ENCODE measurements at regions not wholly inside any gene's neighbourhood (a gene's known extent, or its start where the extent isn't known, plus 50 kb on each side); places are given as distances from the start of the nearest gene placed in this dataset.
A peak's percentile ranks its signal among the peaks of the same experiment; 100 is the strongest.

- Histone ChIP-seq H3K4me3 (no peak overlapping the region), H3K4me1 (replicated peaks in 1 of 2) (no peaks in the 10 kb centered on the region), H3K27ac (no peak overlapping the region)
- in situ Hi-C loops (cut with MboI; ENCODE audit: low pct_unique_long_range_greater_than_20kb in 2 of 9, low sequenced_read_pairs in 9 of 9, unreplicated experiment in 9 of 9), result no loop called here
- ATAC-seq (replicated peaks in 6 of 8), result no peak
- WGBS, 10 experiments, result 29 to 100% (median 80%) methylated on average over 1 of the region's 1 CpG; no CpG with 5 or more reads in 3 of the 10 experiments
Measured at GRCh38 chr6:56407883-56408410, 160.6 kb upstream of the COL21A1 start.

DNA sequence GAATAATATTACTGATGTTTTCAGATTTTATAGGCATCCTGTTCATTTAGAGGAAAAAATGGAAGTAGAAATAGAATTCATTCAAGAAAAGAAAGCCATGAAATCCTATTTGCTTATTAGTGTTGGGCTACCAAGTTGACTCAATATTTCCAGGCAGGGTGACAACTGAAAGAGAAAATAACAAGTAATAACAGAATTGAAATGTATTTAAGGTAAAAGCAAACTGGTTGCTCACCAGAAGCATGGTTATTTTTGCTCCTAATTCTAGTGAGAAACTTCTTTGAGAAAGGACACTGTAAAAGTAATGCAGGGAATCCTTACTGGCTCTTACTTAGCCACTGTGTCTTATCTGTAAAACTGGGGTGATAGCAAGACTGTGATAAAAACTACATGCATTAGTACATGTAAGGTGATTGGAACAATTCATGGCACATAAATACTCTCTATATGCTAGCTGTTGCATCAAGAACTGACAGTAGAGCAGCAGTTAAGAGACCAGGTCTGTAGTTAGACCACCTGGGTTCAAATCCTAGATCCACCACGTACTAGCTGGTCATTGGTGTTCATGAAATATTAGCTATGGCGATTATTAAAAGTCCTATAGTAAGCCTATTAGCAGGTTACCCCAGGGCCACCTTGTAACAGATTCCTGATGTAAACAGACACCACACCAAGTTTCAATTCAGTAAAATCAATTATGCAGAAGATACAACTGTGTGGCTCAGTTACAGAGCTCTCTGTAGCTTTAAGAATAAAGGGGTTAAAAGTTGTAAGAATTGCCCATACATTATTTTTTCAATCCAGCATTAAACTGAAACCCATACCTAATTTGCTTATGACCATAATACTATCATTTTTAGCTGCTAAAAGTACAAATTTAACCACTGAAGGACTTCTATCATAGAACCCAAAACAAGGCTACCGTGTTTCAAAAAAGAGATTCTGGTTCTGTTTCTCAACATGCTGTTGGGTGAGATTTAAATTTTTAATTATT lies 159.2 kb upstream of the COL21A1 start:
- no peak for ATAC-seq (replicated peaks in 6 of 8)
- in situ Hi-C loops (cut with MboI; ENCODE audit: low pct_unique_long_range_greater_than_20kb in 2 of 9, low sequenced_read_pairs in 9 of 9, unreplicated experiment in 9 of 9), result no loop called here
- Histone ChIP-seq H3K27ac (no peak overlapping the region), H3K4me3 (no peak overlapping the region), H3K4me1 (replicated peaks in 1 of 2) (no peaks in the 10 kb centered on the region)
- WGBS, 10 experiments, result 78 to 100% (median 94%) methylated on average over 1 to 3 of the region's 3 CpGs; no CpG with 5 or more reads in 1 of the 10 experiments

DNA sequence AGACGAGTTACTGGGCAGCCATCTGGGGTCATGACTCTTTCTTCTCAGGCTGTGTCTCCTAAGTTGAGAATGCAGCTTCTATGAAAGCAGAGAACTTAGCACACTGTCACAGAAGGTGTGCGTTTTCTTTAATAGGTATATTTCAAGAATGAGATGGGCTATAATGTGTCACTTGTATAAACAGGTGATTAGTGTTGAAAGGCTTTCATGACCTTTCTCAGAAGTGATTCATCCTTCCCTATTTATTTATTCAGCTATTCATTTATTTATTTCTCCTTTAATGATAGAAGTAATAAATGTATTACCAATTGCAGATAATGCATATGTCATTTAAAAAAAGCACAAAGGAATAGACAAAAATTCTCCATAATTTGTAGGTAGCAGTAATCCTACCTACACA lies 157.2 kb upstream of the COL21A1 start:
- 60 to 100% (median 81%) methylated on average over 1 to 2 of the region's 2 CpGs; no CpG with 5 or more reads in 3 of the 10 experiments for WGBS, 10 experiments
- H3K4me3 ChIP-seq, result no peak overlapping the region
- H3K27ac ChIP-seq, result no peak overlapping the region
- H3K4me1 ChIP-seq (replicated peaks in 1 of 2), result no peaks in the 10 kb centered on the region
- in situ Hi-C loops (cut with MboI; ENCODE audit: low pct_unique_long_range_greater_than_20kb in 2 of 9, low sequenced_read_pairs in 9 of 9, unreplicated experiment in 9 of 9), result no loop called here
- no peak for ATAC-seq (replicated peaks in 6 of 8)

- Histone ChIP-seq H3K4me1 (replicated peaks in 1 of 2) (no peaks in the 10 kb centered on the region), H3K27ac (no peak overlapping the region), H3K4me3 (no peak overlapping the region)
- ATAC-seq (replicated peaks in 6 of 8), result no peak
- WGBS, 10 experiments, result 0 to 100% (median 90%) methylated on average over 1 to 2 of the region's 2 CpGs; no CpG with 5 or more reads in 2 of the 10 experiments
- in situ Hi-C loops (cut with MboI; ENCODE audit: low pct_unique_long_range_greater_than_20kb in 2 of 9, low sequenced_read_pairs in 9 of 9, unreplicated experiment in 9 of 9), result no loop called here
Measured at GRCh38 chr6:56403745-56404144, 156.4 kb upstream of the COL21A1 start.

DNA sequence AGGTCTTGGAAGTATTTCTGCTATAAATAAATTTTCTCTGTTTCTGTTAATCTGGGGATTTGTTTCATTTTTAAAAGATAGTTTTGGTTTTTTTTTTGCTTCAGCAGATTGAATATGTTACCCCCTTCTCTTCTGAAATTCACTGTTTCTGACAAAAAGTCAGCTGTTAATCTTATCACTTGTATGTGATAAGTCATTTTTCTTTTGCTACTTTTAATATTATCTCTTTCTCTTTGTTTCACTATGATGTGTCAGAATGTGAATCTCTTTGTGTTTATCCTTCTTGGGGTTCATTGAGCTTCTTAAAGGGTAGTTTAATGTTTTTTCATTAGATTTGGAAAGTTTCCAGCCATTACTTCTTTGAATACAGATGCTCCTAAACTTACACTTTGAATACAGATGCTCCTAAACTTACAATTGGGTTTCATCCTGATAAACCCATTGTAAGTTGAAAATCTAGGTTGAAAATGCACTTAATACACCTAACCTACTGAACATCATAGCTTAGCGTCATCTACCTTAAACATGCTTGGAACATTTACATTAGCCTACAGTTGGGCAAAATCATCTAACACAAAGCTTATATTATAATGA lies 154.2 kb upstream of the COL21A1 start:
- WGBS, 10 experiments, result 80 to 100% (median 100%) methylated on average over 1 of the region's 1 CpG; no CpG with 5 or more reads in 2 of the 10 experiments
- in situ Hi-C loops (cut with MboI; ENCODE audit: low pct_unique_long_range_greater_than_20kb in 2 of 9, low sequenced_read_pairs in 9 of 9, unreplicated experiment in 9 of 9), result no loop called here
- no peaks in the 10 kb centered on the region for H3K4me1 ChIP-seq (replicated peaks in 1 of 2)
- ATAC-seq (replicated peaks in 6 of 8), result no peak
- no peak overlapping the region for H3K27ac ChIP-seq
- H3K4me3 ChIP-seq, result no peak overlapping the region

DNA sequence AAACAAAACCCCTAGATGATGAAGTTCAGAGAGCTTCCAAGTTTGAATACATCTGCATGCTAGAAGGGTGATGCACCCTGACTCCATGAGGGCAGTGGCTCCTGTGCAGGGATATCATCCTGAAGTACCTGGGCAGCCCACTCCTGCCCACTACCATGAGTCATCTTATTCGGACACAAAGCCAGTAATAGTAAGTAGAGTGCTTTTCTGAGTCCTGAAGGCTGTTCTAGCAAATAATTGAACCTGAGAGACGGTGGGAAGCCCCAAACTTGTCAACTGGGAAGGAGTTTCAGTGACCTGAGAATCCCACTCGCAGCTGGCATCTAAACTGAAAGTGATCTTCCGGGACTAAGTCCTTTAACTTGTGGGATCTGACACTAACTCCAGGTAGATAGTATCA lies 152.9 kb upstream of the COL21A1 start:
- WGBS, 10 experiments, result 67 to 95% (median 85%) methylated on average over 1 to 3 of the region's 4 CpGs; no CpG with 5 or more reads in 2 of the 10 experiments
- Histone ChIP-seq H3K4me1 (replicated peaks in 1 of 2) (no peaks in the 10 kb centered on the region), H3K4me3 (no peak overlapping the region), H3K27ac (no peak overlapping the region)
- no peak for ATAC-seq (replicated peaks in 6 of 8)
- in situ Hi-C loops (cut with MboI; ENCODE audit: low pct_unique_long_range_greater_than_20kb in 2 of 9, low sequenced_read_pairs in 9 of 9, unreplicated experiment in 9 of 9), result no loop called here

- H3K4me1 ChIP-seq (replicated peaks in 1 of 2), result no peaks in the 10 kb centered on the region
- no peak for ATAC-seq (replicated peaks in 6 of 8)
- H3K27ac ChIP-seq, result no peak overlapping the region
- H3K4me3 ChIP-seq, result no peak overlapping the region
- 30 to 90% (median 78%) methylated on average over 1 to 7 of the region's 10 CpGs; no CpG with 5 or more reads in 2 of the 10 experiments for WGBS, 10 experiments
- in situ Hi-C loops (cut with MboI; ENCODE audit: low pct_unique_long_range_greater_than_20kb in 2 of 9, low sequenced_read_pairs in 9 of 9, unreplicated experiment in 9 of 9), result no loop called here
Measured at GRCh38 chr6:56399672-56400263, 152.4 kb upstream of the COL21A1 start.

- H3K27ac ChIP-seq, result no peak overlapping the region
- no peak overlapping the region for H3K4me3 ChIP-seq
- WGBS, 10 experiments, result 67 to 100% (median 86%) methylated on average over 1 to 2 of the region's 2 CpGs; no CpG with 5 or more reads in 3 of the 10 experiments
- no peak for ATAC-seq (replicated peaks in 6 of 8)
- in situ Hi-C loops (cut with MboI; ENCODE audit: low pct_unique_long_range_greater_than_20kb in 2 of 9, low sequenced_read_pairs in 9 of 9, unreplicated experiment in 9 of 9), result no loop called here
- H3K4me1 ChIP-seq (replicated peaks in 1 of 2), result no peaks in the 10 kb centered on the region
Measured at GRCh38 chr6:56399250-56399671, 151.9 kb upstream of the COL21A1 start.

DNA sequence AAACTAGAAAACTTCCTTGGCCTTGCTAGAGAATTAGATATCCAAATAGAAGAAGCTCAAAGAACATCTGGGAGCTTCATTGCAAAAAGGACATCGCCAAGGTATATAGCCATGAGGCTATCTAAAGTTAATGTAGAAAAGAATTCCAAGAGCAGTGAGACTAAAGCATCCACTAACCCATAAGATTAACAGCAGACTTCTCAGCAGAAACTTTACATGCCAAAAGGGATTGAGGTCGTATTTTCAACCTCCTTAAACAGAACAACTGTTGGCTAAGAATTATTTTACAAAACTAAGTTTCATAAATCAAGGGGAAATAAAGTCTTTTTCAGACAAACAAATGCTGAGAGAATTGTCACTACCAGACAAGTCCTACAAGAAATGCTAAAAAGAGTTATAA lies 149.1 kb upstream of the COL21A1 start:
- Histone ChIP-seq H3K4me1 (replicated peaks in 1 of 2) (no peaks in the 10 kb centered on the region), H3K4me3 (no peak overlapping the region), H3K27ac (no peak overlapping the region)
- 60 to 100% (median 72%) methylated on average over 1 to 2 of the region's 2 CpGs for WGBS, 10 experiments
- in situ Hi-C loops (cut with MboI; ENCODE audit: low pct_unique_long_range_greater_than_20kb in 2 of 9, low sequenced_read_pairs in 9 of 9, unreplicated experiment in 9 of 9), result no loop called here
- ATAC-seq (replicated peaks in 6 of 8), result no peak

GRCh38 chr6:56393615-56394612 lies 146.5 kb upstream of the COL21A1 start:
- Histone ChIP-seq H3K27ac (no peak overlapping the region), H3K4me1 (replicated peaks in 1 of 2) (no peaks in the 10 kb centered on the region), H3K4me3 (no peak overlapping the region)
- in situ Hi-C loops (cut with MboI; ENCODE audit: low pct_unique_long_range_greater_than_20kb in 2 of 9, low sequenced_read_pairs in 9 of 9, unreplicated experiment in 9 of 9), result no loop called here
- peak in 2 of 8 experiments; percentile 60 to 63 for ATAC-seq (replicated peaks in 6 of 8)
- WGBS, 10 experiments, result 86 to 100% (median 93%) methylated on average over 1 to 11 of the region's 13 CpGs; no CpG with 5 or more reads in 3 of the 10 experiments

- in situ Hi-C loops (cut with MboI; ENCODE audit: low pct_unique_long_range_greater_than_20kb in 2 of 9, low sequenced_read_pairs in 9 of 9, unreplicated experiment in 9 of 9), result no loop called here
- no peak overlapping the region for H3K4me3 ChIP-seq
- peak in 2 of 8 experiments; percentile 66 to 73 for ATAC-seq (replicated peaks in 6 of 8)
- H3K27ac ChIP-seq, result no peak overlapping the region
- H3K4me1 ChIP-seq (replicated peaks in 1 of 2), result no peaks in the 10 kb centered on the region
Measured at GRCh38 chr6:56388415-56388755, 141.0 kb upstream of the COL21A1 start.

Measured in motor neuron (in vitro differentiated cells).